OCI-LY3 (cell line): ENCODE measurements at regions not wholly inside any gene's neighbourhood (a gene's known extent, or its start where the extent isn't known, plus 50 kb on each side); places are given as distances from the start of the nearest gene placed in this dataset.

Source experiments
- H2AFZ ChIP-seq: fragments of 200-600, 300-600 bp; shearing (Covaris generic); 2 replicates; pipeline ENCODE4 v1.6.0; 2014; ENCODE audit warnings: antibody characterized with exemption, low read depth, low read length
- H3K27ac ChIP-seq: fragments of 200-600, 300-600 bp; sonication (generic); 2 replicates; pipeline ENCODE4 v1.5.1; 2014; ENCODE audit warnings: mild to moderate bottlenecking, low read length, moderate library complexity, mixed read lengths
- H3K27me3 ChIP-seq: fragments of 200-600, 300-600 bp; sonication (generic); 2 replicates; pipeline ENCODE4 v1.6.1; 2014; ENCODE audit warnings: low read depth, low read length, mixed read lengths
- H3K36me3 ChIP-seq: fragments of 200-600, 300-600 bp; sonication (generic); replicated peaks from 2 replicates; pipeline ENCODE3; 2014; ENCODE audit warnings: low read depth, low read length, mixed read lengths
- H3K4me1 ChIP-seq: fragments of 300-600, 200-600 bp; sonication (generic); 2 replicates; pipeline ENCODE4 v1.6.1; 2014; ENCODE audit warnings: low read length, mixed read lengths
- H3K4me2 ChIP-seq: fragments of 200-600, 300-600 bp; sonication (generic); 2 replicates; pipeline ENCODE4 v1.6.1; 2014; ENCODE audit warnings: low read length, mixed read lengths
- H3K4me3 ChIP-seq: fragments of 300-600, 200-600 bp; sonication (generic); 2 replicates; pipeline ENCODE4 v1.5.1; 2014; ENCODE audit warnings: antibody characterized with exemption, mild to moderate bottlenecking, low read length, moderate library complexity
- H3K79me2 ChIP-seq: fragments of 300-600, 200-600 bp; shearing (Covaris generic); 2 replicates; pipeline ENCODE4 v1.6.1; 2014; ENCODE audit warnings: mild to moderate bottlenecking, low read length, mixed read lengths
- H3K9ac ChIP-seq: fragments of 300-600, 200-600 bp; shearing (Covaris generic); 2 replicates; pipeline ENCODE4 v1.6.0; 2014; ENCODE audit warnings: mild to moderate bottlenecking, low read length, moderate library complexity
- H3K9me3 ChIP-seq: fragments of 200-600, 300-600 bp; shearing (Covaris generic); 2 replicates; pipeline ENCODE4 v1.6.1; 2014; ENCODE audit warnings: low read length, mixed read lengths; ENCODE audit not compliant: insufficient read depth
- H4K20me1 ChIP-seq: fragments of 200-600, 300-600 bp; sonication (generic); 2 replicates; pipeline ENCODE4 v1.6.1; 2016; ENCODE audit warnings: low read length, mixed read lengths; ENCODE audit not compliant: insufficient read depth
- CTCF ChIP-seq: fragments of 200-600, 300-600 bp; sonication (generic); IDR thresholded peaks from 2 replicates; pipeline ENCODE4 v1.5.1; 2014; ENCODE audit warnings: antibody characterized with exemption, low read length, low read depth
- EZH2phosphoT487 ChIP-seq: fragments of 200-600 bp; shearing (Covaris generic); IDR thresholded peaks from 2 replicates; pipeline ENCODE4 v1.6.1; 2018; ENCODE audit warnings: antibody characterized with exemption, mixed run types, low read depth

GRCh38 chr3:805326-805725, 287.5 kb upstream of the CNTN6 start:
- H3K4me3 ChIP-seq = no peak overlapping the region
- no peaks in the 10 kb centered on the region for H3K9me3 ChIP-seq
- no peaks in the 10 kb centered on the region for H3K27me3 ChIP-seq
- no peaks in the 10 kb centered on the region for H4K20me1 ChIP-seq
- no peaks in the 10 kb centered on the region for H3K4me1 ChIP-seq
- TF ChIP-seq CTCF (no peak), EZH2phosphoT487 (no peak)
- no peak overlapping the region for H3K4me2 ChIP-seq
- no peaks in the 10 kb centered on the region for H3K36me3 ChIP-seq
- H3K79me2 ChIP-seq = no peaks in the 10 kb centered on the region
- no peak overlapping the region for H3K9ac ChIP-seq
- H2AFZ ChIP-seq = no peak overlapping the region
- no peak overlapping the region for H3K27ac ChIP-seq

- Histone ChIP-seq H3K4me1 (no peaks in the 10 kb centered on the region), H3K79me2 (no peaks in the 10 kb centered on the region), H2AFZ (no peak overlapping the region), H4K20me1 (no peaks in the 10 kb centered on the region), H3K4me3 (no peak overlapping the region), H3K9ac (no peak overlapping the region), H3K9me3 (no peaks in the 10 kb centered on the region), H3K4me2 (no peak overlapping the region), H3K27ac (no peak overlapping the region), H3K36me3 (no peaks in the 10 kb centered on the region), H3K27me3 (no peaks in the 10 kb centered on the region)
- no peak for TF ChIP-seq EZH2phosphoT487
- no peak for TF ChIP-seq CTCF
Measured at GRCh38 chr3:806006-806405, 286.8 kb upstream of the CNTN6 start.

GRCh38 chr3:816605-817004, 276.2 kb upstream of the CNTN6 start:
- H3K9me3 ChIP-seq = no peaks in the 10 kb centered on the region

GRCh38 chr3:834679-835078, 258.1 kb upstream of the CNTN6 start:
- no peak overlapping the region for H3K9ac ChIP-seq
- H3K79me2 ChIP-seq = no peaks in the 10 kb centered on the region
- H3K27ac ChIP-seq = no peak overlapping the region
- H2AFZ ChIP-seq = no peak overlapping the region
- no peaks in the 10 kb centered on the region for H4K20me1 ChIP-seq
- no peak overlapping the region for H3K4me3 ChIP-seq
- H3K27me3 ChIP-seq = no peaks in the 10 kb centered on the region
- 0 out of 2 replicates have a peak, but pooled peaks cover 4% of the 10 kb centered on the region for H3K9me3 ChIP-seq
- no peak overlapping the region for H3K4me2 ChIP-seq
- no peaks in the 10 kb centered on the region for H3K4me1 ChIP-seq
- no peak for TF ChIP-seq EZH2phosphoT487
- no peak for TF ChIP-seq CTCF
- H3K36me3 ChIP-seq = no peaks in the 10 kb centered on the region

More at GRCh38 chr3:816605-817004, 276.2 kb upstream of the CNTN6 start:
- Histone ChIP-seq H3K36me3 (no peaks in the 10 kb centered on the region), H3K27ac (no peak overlapping the region), H3K27me3 (no peaks in the 10 kb centered on the region), H2AFZ (no peak overlapping the region), H3K79me2 (no peaks in the 10 kb centered on the region), H3K4me3 (no peak overlapping the region), H3K4me1 (no peaks in the 10 kb centered on the region), H3K9ac (no peak overlapping the region), H3K4me2 (no peak overlapping the region), H4K20me1 (no peaks in the 10 kb centered on the region)
- TF ChIP-seq CTCF = no peak
- TF ChIP-seq EZH2phosphoT487 = no peak
